22Rv1 (cell line): ENCODE measurements at regions not wholly inside any gene's neighbourhood (a gene's known extent, or its start where the extent isn't known, plus 50 kb on each side); places are given as distances from the start of the nearest gene placed in this dataset.

Experiments used
- H3K27ac ChIP-seq: fragments of 450-650 bp; 2 replicates; pipeline ENCODE4 v1.5.1; 2017
- ZFX ChIP-seq: fragments of 450-650 bp; IDR thresholded peaks from 2 replicates; pipeline ENCODE4 v1.6.1; 2017; ENCODE audit warnings: antibody characterized with exemption, borderline replicate concordance
- TF ChIP-seq, protein P1 (sequence below): fragments of 450-650 bp; IDR thresholded peaks from 2 replicates; pipeline ENCODE4 v1.5.1; 2017; ENCODE audit warnings: mild to moderate bottlenecking

DNA sequence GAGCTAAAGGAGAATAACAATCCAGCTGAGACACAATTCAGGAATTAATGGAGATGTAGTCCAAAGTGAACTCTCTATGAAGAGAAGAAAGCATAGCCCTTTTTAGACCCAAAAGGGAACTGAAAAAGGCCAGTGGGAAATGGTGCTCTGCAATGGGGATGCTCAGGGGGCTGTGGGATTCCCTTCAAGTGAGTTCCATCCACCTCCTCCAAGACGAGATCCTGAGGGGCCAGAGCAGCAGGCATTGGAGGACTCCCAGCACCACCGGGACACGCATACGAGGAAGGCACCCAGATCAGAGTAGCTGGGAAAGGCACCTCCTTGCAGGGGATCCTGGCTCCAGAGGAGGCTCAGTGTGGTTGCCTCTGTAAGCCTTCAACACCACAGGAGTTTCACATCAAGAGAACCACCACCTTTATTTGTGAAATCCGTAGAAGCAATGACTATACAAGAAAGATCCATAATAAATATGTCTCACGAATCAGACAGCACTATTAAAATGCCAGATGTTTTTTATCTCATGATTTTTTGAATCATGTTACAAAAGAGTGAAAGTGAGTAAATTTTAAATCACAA is 288.2 kb downstream of the MED10 start:
- no peak overlapping the region for H3K27ac ChIP-seq
- TF ChIP-seq, protein P1, sequence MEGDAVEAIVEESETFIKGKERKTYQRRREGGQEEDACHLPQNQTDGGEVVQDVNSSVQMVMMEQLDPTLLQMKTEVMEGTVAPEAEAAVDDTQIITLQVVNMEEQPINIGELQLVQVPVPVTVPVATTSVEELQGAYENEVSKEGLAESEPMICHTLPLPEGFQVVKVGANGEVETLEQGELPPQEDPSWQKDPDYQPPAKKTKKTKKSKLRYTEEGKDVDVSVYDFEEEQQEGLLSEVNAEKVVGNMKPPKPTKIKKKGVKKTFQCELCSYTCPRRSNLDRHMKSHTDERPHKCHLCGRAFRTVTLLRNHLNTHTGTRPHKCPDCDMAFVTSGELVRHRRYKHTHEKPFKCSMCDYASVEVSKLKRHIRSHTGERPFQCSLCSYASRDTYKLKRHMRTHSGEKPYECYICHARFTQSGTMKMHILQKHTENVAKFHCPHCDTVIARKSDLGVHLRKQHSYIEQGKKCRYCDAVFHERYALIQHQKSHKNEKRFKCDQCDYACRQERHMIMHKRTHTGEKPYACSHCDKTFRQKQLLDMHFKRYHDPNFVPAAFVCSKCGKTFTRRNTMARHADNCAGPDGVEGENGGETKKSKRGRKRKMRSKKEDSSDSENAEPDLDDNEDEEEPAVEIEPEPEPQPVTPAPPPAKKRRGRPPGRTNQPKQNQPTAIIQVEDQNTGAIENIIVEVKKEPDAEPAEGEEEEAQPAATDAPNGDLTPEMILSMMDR = no peak
- no peak for TF ChIP-seq ZFX

DNA sequence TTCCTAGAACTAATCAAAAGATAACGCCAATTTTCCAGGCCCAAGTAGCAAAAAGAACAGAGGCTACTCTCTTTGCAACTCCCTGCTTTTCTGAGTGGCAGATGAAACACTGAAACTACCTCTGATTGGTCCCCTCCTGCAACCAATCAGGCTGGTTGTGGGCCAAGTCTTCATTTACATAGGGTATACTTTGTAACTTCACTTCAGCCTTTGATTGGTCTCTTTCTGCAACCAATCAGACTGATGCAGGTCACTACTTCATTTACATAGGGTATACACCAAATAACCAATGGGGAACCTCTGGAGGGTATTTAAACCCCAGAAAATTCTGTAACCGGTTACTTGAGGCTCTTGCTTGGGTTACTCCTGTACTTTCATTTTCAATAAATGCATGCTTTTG is 289.6 kb downstream of the MED10 start:
- TF ChIP-seq ZFX = no peak
- TF ChIP-seq, protein P1 = no peak
- H3K27ac ChIP-seq = no peak overlapping the region

DNA sequence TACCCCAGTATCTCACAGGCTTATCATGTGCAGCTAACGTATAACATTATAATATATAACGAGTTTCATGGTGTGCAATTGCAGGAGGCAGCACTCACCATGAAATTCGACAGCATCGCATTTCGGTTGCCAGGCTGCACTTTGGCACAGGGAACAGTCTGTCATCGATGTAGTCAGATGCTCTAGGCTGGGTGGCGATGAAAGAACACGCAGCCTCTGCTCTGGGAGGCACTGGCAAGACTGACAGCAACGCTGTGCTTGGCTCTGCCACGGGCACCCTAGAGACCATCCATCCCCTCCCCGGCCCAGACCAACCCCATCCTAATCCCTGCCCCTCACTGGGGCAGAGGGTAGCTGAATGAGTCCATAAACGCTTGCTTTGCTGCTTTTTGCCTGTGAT is 290.8 kb downstream of the MED10 start:
- no peak overlapping the region for H3K27ac ChIP-seq

DNA sequence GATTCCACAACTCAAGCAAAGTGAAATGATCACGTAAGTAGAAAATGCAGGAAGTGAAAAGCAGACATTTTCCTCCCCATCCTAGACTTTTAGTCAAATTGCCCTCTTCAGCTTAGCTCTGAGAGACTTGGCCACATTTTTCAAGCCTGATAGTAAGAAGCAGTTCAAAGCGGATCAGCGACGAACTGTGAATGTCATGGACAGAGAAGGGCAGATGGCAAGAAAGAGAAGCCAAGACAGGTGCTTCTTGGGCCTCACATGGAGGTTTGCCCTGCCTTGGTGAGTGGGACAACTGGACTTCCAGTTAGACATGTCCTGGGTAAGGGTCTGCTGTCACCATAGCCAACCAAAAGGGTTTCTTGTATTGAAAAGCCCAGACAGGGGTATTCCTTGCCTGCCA is 291.5 kb downstream of the MED10 start:
- TF ChIP-seq, protein P1 = no peak
- TF ChIP-seq ZFX = no peak
- H3K27ac ChIP-seq = no peak overlapping the region

More for the DNA sequence above, 290.8 kb downstream of the MED10 start:
- TF ChIP-seq, protein P1 = no peak
- TF ChIP-seq ZFX = no peak

DNA sequence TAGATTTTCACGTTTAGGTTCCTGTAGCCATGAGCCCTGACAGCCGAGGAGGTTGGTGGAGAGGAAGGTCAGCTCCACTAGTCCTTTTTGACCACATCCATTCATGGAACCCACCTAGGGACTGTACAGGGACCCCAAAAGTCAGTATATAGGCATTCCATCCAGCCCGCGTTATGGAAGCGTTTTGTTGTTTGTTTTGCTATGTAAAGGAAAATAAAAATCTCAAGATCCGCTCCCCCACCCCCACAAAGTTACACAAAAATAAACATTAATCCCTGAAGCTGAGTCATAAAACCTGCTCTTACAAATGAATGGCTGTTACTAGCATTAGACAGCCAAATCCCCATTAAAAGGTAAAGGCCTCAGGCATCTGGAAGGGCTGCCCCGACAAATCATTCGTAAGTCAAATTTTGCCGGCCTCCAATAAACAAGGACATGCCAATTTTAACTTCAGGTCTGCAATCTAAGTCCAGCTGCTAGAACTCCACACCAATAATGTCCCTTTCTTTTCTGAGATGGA is 292.9 kb downstream of the MED10 start:
- TF ChIP-seq, protein P1 = no peak
- no peak for TF ChIP-seq ZFX
- H3K27ac ChIP-seq = no peak overlapping the region

DNA sequence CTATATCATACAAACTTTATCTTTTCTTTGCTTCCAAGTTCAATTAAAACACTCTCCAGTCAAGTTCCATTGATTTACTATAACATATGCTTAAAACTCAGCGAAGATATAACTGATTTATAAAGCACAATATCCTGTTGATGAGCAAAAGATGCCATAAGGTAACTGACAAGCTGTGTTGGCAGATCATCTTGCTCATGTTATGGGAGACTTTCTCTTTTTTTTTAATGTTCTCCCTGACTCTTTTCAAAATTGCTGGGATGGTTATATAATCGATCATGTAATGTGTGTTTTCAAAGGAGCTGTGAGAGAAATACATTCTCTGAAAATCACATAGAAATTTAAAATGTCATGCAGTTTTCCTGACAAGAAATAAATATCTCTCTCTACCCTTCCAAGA is 293.5 kb downstream of the MED10 start:
- no peak overlapping the region for H3K27ac ChIP-seq
- TF ChIP-seq, protein P1 = no peak

DNA sequence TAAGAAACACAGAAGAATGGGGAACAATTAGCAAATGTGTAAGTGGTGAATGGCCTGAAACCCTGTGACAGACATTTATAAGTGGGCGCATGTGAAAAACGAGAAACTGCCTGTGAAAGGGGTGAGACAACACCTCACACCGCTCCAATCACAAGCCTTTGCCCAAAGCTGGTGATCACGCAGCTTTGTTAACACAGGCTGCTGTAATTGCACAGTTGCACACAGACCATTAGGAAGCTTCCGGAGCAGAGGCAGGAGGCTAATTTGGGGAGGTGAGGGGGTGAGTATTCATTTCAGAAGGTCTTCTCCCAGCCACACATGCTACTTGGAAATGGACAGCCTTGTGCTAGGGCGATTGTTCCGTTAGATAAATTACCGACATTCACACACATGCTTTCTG is 294.0 kb downstream of the MED10 start:
- TF ChIP-seq ZFX = no peak
- TF ChIP-seq, protein P1 = no peak
- H3K27ac ChIP-seq = no peak overlapping the region
